HepG2 (cell line): ENCODE measurements at regions not wholly inside any gene's neighbourhood (a gene's known extent, or its start where the extent isn't known, plus 50 kb on each side); places are given as distances from the start of the nearest gene placed in this dataset.
A peak's percentile ranks its signal among the peaks of the same experiment; 100 is the strongest.

Source experiments
- ATAC-seq: fragments of 200-7000 bp; cut with Tn5 transposase; 3 replicates; pipeline ENCODE4 v1.9.1; 2020; ENCODE audit warnings: mild to moderate bottlenecking, moderate library complexity
- BruUV-seq: library from RNA; stranded (reverse); fragments of 400-500 nt; replicated peaks from 2 replicates; lab custom pipeline; 2021; lab: Mats Ljungman, UMichigan
- CTCF ChIA-PET: fragments of 300-600 bp; formaldehyde crosslinking; extraction: SDS; loops from one replicate; lab custom pipeline; 2021; ENCODE audit warnings: low total read pairs, inconsistent platforms, low intra/inter-chr PET ratio; lab: Yijun Ruan, JAX
- POLR2A ChIA-PET: fragments of 350-600 bp; sonication (Branson Sonifier 250); formaldehyde crosslinking; loops from one replicate; lab custom pipeline; 2020; ENCODE audit warnings: antibody characterized with exemption, inconsistent platforms; lab: Yijun Ruan, JAX
- DNase-seq: peaks from one replicate; pipeline ENCODE4 v3.0.0-alpha.2; 2015; ENCODE audit warnings: low spot score
- FAIRE-seq: peaks from 3 replicates; lab custom pipeline; 2011; peaks lifted over from hg19 to GRCh38; lab: Jason Lieb, UNC
- H2AFZ ChIP-seq: one replicate; pipeline ENCODE4 v1.6.1; 2011; ENCODE audit warnings: low read length, inconsistent platforms
- H3K27ac ChIP-seq: fragments of 300-600 bp; 3 replicates; pipeline ENCODE4 v1.8.0; 2011; ENCODE audit warnings: mixed run types, mild to moderate bottlenecking, mixed read lengths, low read length, inconsistent platforms; ENCODE audit not compliant: insufficient read depth; ENCODE audit errors: extremely low read length
- H3K27me3 ChIP-seq, 2 experiments: fragments of 200-600 bp in 1 of 2; 2 replicates in 1 of 2; 3 replicates in 1 of 2; pipeline versions ENCODE4 v1.6.0 to v1.8.0; 2011; ENCODE audit warnings: low read length in 2 of 2, mild to moderate bottlenecking in 2 of 2, moderate library complexity in 2 of 2, inconsistent platforms in 1 of 2; ENCODE audit not compliant: insufficient read depth in 2 of 2, control insufficient read depth in 1 of 2
- H3K36me3 ChIP-seq, 2 experiments: fragments of 200-600 bp in 1 of 2; replicated peaks in 1 of 2; 2 replicates in 1 of 2; 3 replicates in 1 of 2; pipeline versions ENCODE4 v1.5.1 to v1.8.0; 2011; ENCODE audit warnings: low read length in 2 of 2, inconsistent platforms in 1 of 2; ENCODE audit not compliant: insufficient read depth in 2 of 2, control insufficient read depth in 1 of 2
- H3K4me1 ChIP-seq: 2 replicates; pipeline ENCODE4 v1.5.1; 2012; ENCODE audit warnings: low read length, inconsistent platforms; ENCODE audit not compliant: insufficient read depth
- H3K4me2 ChIP-seq: 2 replicates; pipeline ENCODE4 v1.6.0; 2011; ENCODE audit warnings: low read depth, low read length, inconsistent platforms
- H3K4me3 ChIP-seq, 3 experiments: fragments of 200-600 bp in 1 of 3; sonication (generic), shearing (Covaris generic) in 1 of 3; replicated peaks in 1 of 3; 2 replicates each; pipeline ENCODE4 v1.5.1; 2011 to 2016; ENCODE audit warnings: low read length in 3 of 3, inconsistent platforms in 2 of 3, low read depth in 2 of 3, mild to moderate bottlenecking in 2 of 3, control low read depth in 1 of 3, mixed read lengths in 1 of 3; ENCODE audit not compliant: insufficient read depth in 1 of 3
- H3K79me2 ChIP-seq: one replicate; pipeline ENCODE4 v1.6.1; 2011; ENCODE audit warnings: low read length, inconsistent platforms; ENCODE audit not compliant: insufficient read depth
- H3K9ac ChIP-seq: 2 replicates; pipeline ENCODE4 v1.6.0; 2011; ENCODE audit warnings: mild to moderate bottlenecking, low read depth, low read length, inconsistent platforms; ENCODE audit not compliant: insufficient read depth
- H3K9me3 ChIP-seq: 2 replicates; pipeline ENCODE4 v1.5.1; 2012; ENCODE audit warnings: mild to moderate bottlenecking, low read length
- H4K20me1 ChIP-seq: 2 replicates; pipeline ENCODE4 v1.6.0; 2011; ENCODE audit warnings: inconsistent platforms, mild to moderate bottlenecking, low read length, moderate library complexity; ENCODE audit not compliant: insufficient read depth
- CERS6 ChIP-seq: sonication (generic); formaldehyde crosslinking; IDR thresholded peaks from 2 replicates; pipeline ENCODE4 v1.5.0; 2020; ENCODE audit warnings: missing genetic modification reagents
- GTF3A ChIP-seq: sonication (generic); formaldehyde crosslinking; conservative IDR thresholded peaks from 2 replicates; pipeline ENCODE4 v1.4.0; 2020; ENCODE audit warnings: mild to moderate bottlenecking, missing genetic modification reagents
- IRF1 ChIP-seq: sonication (generic); formaldehyde crosslinking; IDR thresholded peaks from 2 replicates; pipeline ENCODE4 v1.4.0; 2020; ENCODE audit warnings: low read depth, mild to moderate bottlenecking, missing genetic modification reagents
- MAFF ChIP-seq: IDR thresholded peaks from 2 replicates; pipeline ENCODE4 v1.6.1; 2011; ENCODE audit warnings: low read depth, low read length, improper control_type of control experiment
- MAFK ChIP-seq, 2 experiments: IDR thresholded peaks in 1 of 2; conservative IDR thresholded peaks in 1 of 2; 2 replicates each; pipeline ENCODE4 v1.6.1; 2011; ENCODE audit warnings: improper control_type of control experiment in 2 of 2, low read length in 2 of 2
- NR0B2 ChIP-seq: sonication (generic); formaldehyde crosslinking; IDR thresholded peaks from 2 replicates; pipeline ENCODE4 v1.4.0; 2020; ENCODE audit warnings: mild to moderate bottlenecking, missing genetic modification reagents
- ZBTB3 ChIP-seq: sonication (generic); formaldehyde crosslinking; IDR thresholded peaks from 2 replicates; pipeline ENCODE4 v1.4.0; 2020; ENCODE audit warnings: low read depth, mild to moderate bottlenecking, moderate library complexity, missing genetic modification reagents, borderline replicate concordance
- ZNF614 ChIP-seq: IDR thresholded peaks from 2 replicates; pipeline ENCODE4 v1.6.1; 2018; ENCODE audit warnings: missing biosample characterization, missing genetic modification reagents, inconsistent platforms, borderline replicate concordance
- WGBS: methylation state at CpG from one replicate; pipeline ENCODE4 v1.1.6; 2017; ENCODE audit warnings: low lambda C conversion rate; 5-methylcytosine and 5-hydroxymethylcytosine counted together
- in situ Hi-C: cut with HindIII; loops from 2 replicates; pipeline ENCODE4 v1.10.0; 2017; ENCODE audit warnings: low pct_unique_long_range_greater_than_20kb; ENCODE audit not compliant: extremely low pct_ligation_motif_present
- intact Hi-C: fragments of 100-400 bp; cut with micrococcal nuclease; formaldehyde crosslinking; loops from one replicate; pipeline ENCODE4 v1.10.0; 2022; ENCODE audit not compliant: unreplicated experiment
- TF ChIP-seq, protein P1 (sequence below): IDR thresholded peaks from 2 replicates; pipeline ENCODE4 v1.6.1; 2016; ENCODE audit warnings: low read depth, borderline replicate concordance

GRCh38 chr4:81816031-81816761 is 344.5 kb upstream of the RASGEF1B start:
- FAIRE-seq: no peak
- in situ Hi-C loops: no loop called here

More at GRCh38 chr4:81816031-81816761, 344.5 kb upstream of the RASGEF1B start:
- no peak overlapping the region for H3K4me3 ChIP-seq
- 15% methylated on average over 3 of the region's 3 CpGs for WGBS
- peak; percentile 11 to 62; a peak in 2 of 4 replicates for TF ChIP-seq MAFK (conservative IDR thresholded peaks at IDR 0.05 in 1 of 2, IDR thresholded peaks at IDR 0.05 in 1 of 2; ENCODE audit: low read length in 2 of 2)
- TF ChIP-seq CERS6: no peak
- no peak for TF ChIP-seq ZBTB3 (CRISPR knock-in tag)
- no peak for TF ChIP-seq ZNF614 (CRISPR knock-in tag)
- no peak for TF ChIP-seq NR0B2
- peak; percentile 44; the same call in 1 of the 2 replicates for TF ChIP-seq MAFF
- TF ChIP-seq, protein P1, sequence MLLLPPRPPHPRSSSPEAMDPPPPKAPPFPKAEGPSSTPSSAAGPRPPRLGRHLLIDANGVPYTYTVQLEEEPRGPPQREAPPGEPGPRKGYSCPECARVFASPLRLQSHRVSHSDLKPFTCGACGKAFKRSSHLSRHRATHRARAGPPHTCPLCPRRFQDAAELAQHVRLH (CRISPR knock-in tag): no peak
- no peak for TF ChIP-seq IRF1 (CRISPR knock-in tag)
- TF ChIP-seq GTF3A (CRISPR knock-in tag): no peak
- peaks cover 11% of the 10 kb centered on the region for H3K4me1 ChIP-seq
- H3K36me3 ChIP-seq: no peaks in the 10 kb centered on the region
- no peaks in the 10 kb centered on the region for H3K9me3 ChIP-seq
- POLR2A ChIA-PET: no interaction called here
- H3K79me2 ChIP-seq: no peaks in the 10 kb centered on the region
- H3K9ac ChIP-seq: no peak overlapping the region
- CTCF ChIA-PET: no interaction called here
- ATAC-seq (no peak), DNase-seq (no peak)
- BruUV-seq: no TSS peak
- H2AFZ ChIP-seq: no peak overlapping the region
- H3K4me2 ChIP-seq: no peak overlapping the region
- H4K20me1 ChIP-seq: no peaks in the 10 kb centered on the region
- no peak overlapping the region for H3K27ac ChIP-seq
- intact Hi-C loops: no loop called here
- no peaks in the 10 kb centered on the region for H3K27me3 ChIP-seq
